ENCODE measurements at regions not wholly inside any gene's neighbourhood (a gene's known extent, or its start where the extent isn't known, plus 50 kb on each side); places are given as distances from the start of the nearest gene placed in this dataset.
A peak's percentile ranks its signal among the peaks of the same experiment; 100 is the strongest.
"Not testable (repeated sequence)": the region's sequence is repeated elsewhere in the genome, so short reads cannot be mapped to it uniquely, and the experiment has no call there.

DNA sequence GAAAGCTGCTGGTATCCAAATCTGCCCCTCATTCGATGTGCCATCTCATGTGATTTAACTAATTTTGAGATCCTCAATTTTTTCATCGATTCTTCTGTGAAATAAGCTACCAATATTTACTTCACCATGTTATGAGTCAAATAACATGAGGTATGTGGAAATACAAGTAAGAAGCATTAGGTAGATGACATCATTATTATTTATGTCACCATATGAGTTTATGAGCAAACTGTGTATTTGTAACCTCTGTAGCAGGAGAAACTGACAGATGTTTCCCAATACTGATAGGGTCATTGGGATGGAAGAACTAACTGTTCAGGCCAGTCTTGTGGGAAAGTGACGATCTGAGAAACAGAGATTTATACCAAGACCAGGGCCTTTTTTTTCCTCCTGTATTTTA, 229.4 kb upstream of the GOT2 start:
- no peak for DNase-seq

DNA sequence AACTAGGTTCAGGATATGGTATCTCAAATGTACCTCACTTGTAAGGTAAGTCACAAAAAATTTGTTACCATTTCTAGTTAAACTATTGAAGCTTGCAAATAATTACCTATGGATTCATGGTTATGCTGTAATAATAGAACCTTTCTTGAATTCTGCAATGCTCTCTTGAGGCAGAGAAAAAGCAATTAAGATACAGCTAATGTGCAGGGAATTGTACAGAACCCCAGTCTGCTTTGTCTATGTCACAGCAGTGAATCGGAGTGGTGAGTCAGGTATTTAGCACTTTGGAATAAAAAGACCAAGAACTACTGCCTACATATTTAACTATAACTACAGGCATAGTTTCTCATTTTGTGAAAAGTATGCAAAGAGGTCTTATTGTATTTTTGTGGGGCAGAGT, 228.7 kb upstream of the GOT2 start:
- no peak for DNase-seq

GRCh38 chr16:58960484-58960883, 226.4 kb upstream of the GOT2 start:
- DNase-seq, result no peak

DNA sequence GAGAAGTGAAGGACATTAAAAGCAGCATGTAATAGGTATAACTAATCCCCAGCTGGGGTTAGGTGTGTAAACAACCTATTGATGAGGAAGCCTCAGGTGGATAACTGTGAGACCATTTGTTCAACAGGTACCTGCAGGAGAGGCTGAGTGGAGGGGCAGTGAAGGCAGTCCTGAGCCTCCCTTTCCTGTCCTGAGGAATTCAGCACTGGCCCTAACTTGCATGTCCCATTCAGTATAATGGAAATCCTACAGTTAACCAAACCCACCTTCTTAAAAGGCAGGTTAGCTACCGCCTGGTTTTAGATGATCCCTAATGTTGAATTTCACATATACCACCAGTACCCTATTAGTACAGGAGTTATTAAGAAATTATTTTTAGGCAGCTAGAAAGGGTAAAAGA, 225.9 kb upstream of the GOT2 start:
- no peak for DNase-seq

- no peak for DNase-seq
Observed at GRCh38 chr16:58958749-58959148, 224.6 kb upstream of the GOT2 start.

- no peak for DNase-seq
Observed at GRCh38 chr16:58948244-58948643, 214.1 kb upstream of the GOT2 start.

DNA sequence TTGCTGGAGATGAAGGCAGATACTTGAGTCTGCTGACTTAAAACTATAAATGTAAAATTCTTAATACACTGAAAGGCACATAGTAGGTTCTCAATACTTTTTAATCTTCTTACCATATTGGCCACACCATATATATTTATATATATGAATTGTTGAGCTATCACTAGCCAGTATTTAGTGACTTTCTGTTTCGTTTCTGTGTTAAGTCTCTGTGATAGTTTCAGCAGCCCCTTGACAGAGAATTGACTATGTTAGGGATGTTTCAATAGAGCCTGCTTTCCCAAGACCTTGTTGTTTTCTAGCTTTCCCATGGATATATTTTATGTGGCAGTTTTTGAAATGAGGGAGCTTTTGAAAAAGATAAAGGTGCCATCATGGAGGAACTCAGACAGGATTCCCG, 206.5 kb upstream of the GOT2 start:
- no peak for DNase-seq

- DNase-seq, result peak; percentile 62
Observed at GRCh38 chr16:58938811-58939210, 204.7 kb upstream of the GOT2 start.

- no peak for DNase-seq
Observed at GRCh38 chr16:58937661-58938060, 203.5 kb upstream of the GOT2 start.

DNA sequence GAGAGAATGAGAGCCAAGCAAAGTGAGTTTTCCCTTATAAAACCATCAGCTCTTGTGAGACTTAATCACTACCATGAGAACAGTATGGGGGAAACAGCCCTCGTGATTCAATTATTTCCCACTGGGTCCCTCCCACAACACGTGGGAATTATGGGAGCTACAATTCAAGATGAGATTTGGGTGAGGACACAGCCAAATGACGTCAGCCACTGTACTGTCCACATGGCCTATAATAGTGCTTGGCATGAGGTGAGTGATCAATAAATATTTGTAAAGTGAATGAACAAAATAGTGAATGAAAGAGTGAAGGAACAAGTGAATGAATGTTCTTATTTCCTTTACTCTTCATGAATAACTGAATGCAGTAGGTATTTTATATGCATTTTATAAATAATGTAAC, 199.1 kb upstream of the GOT2 start:
- DNase-seq, result no peak

- no peak for DNase-seq
Observed at GRCh38 chr16:58931436-58931835, 197.3 kb upstream of the GOT2 start.

DNA sequence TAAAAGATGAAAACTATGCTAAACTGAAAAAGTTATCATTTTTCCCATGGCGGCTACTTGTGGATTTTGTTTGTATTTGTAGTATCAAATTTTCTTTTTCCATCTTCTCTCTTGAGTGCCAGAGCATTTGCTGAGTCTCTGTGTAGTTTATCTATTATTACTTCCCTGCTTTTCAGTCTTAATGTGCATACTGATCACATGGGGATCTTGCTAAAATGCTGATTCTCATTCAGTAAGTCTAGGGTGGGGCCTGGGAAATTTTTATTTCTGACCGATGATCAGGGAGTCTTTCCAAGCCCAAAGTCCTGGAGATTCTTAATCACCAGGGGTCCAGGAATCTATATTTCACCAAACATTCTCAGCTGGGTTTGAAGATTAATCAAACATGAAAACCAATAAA, 189.0 kb upstream of the GOT2 start:
- DNase-seq, result no peak

- no peak for DNase-seq
Observed at GRCh38 chr16:58913456-58913855, 179.3 kb upstream of the GOT2 start.

- no peak for DNase-seq
Observed at GRCh38 chr16:58912571-58912970, 178.5 kb upstream of the GOT2 start.

DNA sequence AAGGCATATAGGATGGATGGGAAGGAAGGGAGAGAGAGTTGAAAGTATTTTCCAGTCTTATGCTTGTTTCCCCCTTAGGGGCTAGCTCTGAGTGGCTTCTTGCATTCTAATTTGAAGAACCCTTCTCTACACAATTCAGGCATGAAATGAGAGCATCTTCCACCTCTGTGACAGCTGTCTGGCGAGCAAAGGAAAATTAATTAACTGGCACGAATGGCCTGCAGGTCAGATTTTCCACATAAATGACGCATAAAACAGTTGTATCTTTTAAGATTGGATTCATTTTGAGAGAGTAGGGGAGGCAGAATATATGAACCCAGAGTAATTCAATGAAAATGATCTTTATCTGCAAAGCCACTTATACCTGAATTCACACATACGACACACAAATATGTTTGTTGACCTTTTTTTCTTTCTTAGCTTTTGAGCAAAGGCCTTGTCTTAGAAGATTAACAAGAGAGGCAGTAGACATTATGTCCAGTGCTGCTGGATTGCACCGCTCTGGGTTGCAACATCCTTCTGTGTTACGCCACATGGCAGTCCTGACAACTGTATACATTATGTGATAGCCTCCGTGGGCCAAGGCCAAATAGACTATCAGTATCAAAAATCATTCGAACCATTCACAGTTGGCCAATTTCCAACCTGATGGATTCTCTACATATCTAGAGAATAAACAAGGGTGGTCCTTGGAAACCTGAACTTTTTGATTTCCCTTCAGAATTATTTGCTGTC, 173.0 kb upstream of the GOT2 start:
- no peak for DNase-seq

GRCh38 chr16:58904291-58904690, 170.2 kb upstream of the GOT2 start:
- no peak for DNase-seq

DNA sequence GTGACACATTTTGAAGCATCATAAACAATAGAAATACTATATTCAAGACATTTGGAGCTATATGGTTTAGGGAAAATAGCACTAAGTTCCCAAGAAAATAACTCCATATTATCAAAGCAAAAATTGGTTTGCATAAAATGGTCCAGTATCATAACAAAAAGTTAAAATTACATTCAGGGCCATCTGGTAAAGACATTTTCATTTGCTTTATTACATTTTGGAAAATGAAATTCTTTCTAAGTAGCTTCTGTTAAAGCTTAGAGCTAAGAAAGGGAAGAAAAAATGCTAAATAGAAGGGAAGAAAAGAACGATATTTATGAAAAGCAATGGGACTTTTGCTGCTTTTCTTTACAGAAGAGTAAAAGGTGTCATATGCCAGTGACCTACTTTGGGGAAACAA, 155.4 kb upstream of the GOT2 start:
- DNase-seq, result no peak

DNA sequence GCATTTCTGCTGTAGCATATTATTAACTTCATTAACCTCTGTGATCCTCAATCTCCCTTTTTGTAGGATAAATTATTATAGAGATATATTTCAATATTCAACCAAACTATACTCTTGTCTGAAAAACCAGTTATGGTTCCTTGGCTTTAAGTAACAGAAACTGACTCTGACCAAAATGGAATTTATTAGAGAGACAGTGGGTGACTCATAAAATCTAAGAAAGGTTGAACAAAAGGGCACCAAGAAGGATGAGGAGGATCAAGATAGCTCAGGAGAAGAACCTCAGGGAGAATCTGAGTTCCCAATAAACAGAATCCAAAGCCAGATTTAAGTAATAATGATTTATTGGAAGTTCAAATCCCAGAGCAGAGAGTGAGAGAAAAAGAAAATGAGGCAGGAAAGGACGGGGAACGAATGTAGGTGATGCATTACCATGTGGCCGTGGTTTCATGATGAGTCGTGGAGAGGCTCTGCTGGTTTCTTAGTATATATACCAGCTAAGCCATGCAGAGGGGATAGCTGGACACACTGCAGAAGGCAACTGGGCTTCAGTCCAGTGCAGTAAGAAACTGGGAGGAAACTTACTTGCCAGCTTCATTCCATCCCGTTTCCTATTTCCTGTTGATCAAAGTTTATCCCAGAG, 151.5 kb upstream of the GOT2 start:
- no peak for DNase-seq

DNA sequence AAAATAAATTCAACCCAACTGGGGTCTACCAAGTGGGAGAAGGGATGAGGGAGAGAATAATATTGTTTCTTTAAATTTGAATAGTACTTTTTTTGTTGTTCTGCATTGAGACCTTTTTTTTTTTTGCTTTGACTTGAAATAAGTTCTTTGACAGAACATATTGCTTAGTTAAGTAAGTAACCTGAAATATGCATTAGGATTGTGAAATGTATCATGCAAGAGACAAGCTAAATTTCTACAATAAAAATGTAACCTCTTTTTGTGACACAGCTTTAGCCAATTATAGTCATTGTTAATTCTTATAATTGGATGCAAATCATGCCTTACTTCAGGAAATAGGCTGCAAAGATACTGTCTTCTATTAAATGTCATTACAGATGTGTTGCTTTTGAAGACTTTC, 150.0 kb upstream of the GOT2 start:
- DNase-seq, result no peak

- no peak for DNase-seq
Observed at GRCh38 chr16:58883131-58883530, 149.0 kb upstream of the GOT2 start.

DNA sequence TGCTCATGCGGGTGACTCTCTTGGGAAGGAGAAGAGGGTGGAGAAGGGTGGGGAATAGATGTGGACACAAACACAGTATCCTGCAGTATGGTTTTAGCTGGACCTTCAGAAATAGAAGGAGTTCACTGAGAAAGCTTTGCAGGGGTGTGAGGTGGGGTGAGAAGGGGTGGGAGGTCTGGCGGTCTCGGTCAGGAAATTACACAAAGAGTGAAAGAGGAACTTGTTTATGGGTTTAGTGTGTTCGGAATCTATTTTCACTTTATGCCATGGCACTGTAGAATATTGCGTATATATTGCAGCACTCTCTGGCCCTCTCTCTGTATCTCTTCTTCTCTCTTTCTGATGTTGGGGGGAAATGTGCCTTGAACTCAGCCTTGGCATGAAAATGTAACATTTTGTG, 148.2 kb upstream of the GOT2 start:
- DNase-seq, result no peak

- DNase-seq, result not testable (repeated sequence)
Observed at GRCh38 chr16:58878641-58879040, 144.5 kb upstream of the GOT2 start.

DNA sequence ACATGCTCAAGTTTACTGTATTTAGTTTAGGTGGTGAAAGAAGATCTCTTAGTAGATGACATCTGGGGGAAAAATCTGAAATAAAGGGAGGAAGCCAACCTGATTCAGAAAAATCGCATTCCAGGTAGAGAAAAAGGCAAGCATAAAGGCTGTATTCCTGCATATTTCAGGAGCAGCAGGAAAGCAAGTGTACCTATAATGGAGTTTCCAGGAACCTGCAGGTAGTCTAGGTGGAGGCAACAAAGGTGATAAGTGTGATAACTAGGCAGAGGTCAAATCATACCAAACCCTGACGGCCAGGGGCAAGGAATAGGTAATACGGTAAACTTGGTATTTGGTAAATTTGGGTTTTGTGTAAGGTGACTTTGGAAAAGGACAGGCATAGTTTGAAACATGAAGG, 132.8 kb upstream of the GOT2 start:
- no peak for DNase-seq

DNA sequence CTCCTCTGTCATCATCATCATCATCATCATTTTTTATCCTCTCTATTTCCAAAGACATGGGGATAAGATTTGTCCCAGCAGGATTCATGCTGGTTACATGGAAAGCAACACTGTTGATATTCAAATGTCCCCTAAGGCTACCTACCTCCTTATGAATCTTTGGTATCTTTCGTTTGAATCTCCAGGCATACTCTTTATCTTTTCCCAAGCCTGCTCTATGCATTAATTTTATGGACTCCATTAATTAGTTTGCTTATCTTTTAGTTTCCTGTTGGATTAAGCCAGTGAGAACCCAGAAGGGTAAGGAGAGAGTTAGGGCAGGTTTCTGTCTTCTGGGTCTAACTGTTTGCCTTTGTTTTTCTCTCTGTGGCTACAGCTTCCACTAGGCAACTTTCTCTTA, 129.6 kb upstream of the GOT2 start:
- no peak for DNase-seq
